Liver (tissue), 8 donors: ENCODE measurements at regions not wholly inside any gene's neighbourhood (a gene's known extent, or its start where the extent isn't known, plus 50 kb on each side); places are given as distances from the start of the nearest gene placed in this dataset.

ENCODE experiments used
- DNase-seq: peaks from one replicate; pipeline ENCODE4 v3.0.0-alpha.2; 2017; ENCODE audit warnings: low spot score
- H3K27ac ChIP-seq, 2 donors: one replicate each; pipeline ENCODE4 v1.7.0; 2013; ENCODE audit warnings: inconsistent platforms in 2 of 2, low read length in 2 of 2, control low read depth in 1 of 2, low read depth in 1 of 2, mild to moderate bottlenecking in 1 of 2
- H3K27me3 ChIP-seq, 4 donors: one replicate each; pipeline versions ENCODE4 v1.6.1 to v1.7.0; 2013; ENCODE audit warnings: low read length in 3 of 4, inconsistent platforms in 1 of 4, mild to moderate bottlenecking in 1 of 4, moderate library complexity in 1 of 4; ENCODE audit not compliant: control insufficient read depth in 4 of 4, insufficient read depth in 4 of 4
- H3K36me3 ChIP-seq, 4 donors: one replicate each; pipeline versions ENCODE4 v1.6.1 to v1.7.0; 2013; ENCODE audit warnings: low read length in 3 of 4, mild to moderate bottlenecking in 3 of 4, low read depth in 1 of 4, moderate library complexity in 1 of 4; ENCODE audit not compliant: control insufficient read depth in 4 of 4, insufficient read depth in 3 of 4
- H3K4me1 ChIP-seq, 4 donors: one replicate each; pipeline versions ENCODE4 v1.6.1 to v1.7.0; 2013; ENCODE audit warnings: low read length in 3 of 4, mild to moderate bottlenecking in 3 of 4, moderate library complexity in 1 of 4; ENCODE audit not compliant: control insufficient read depth in 4 of 4, insufficient read depth in 4 of 4
- H3K4me3 ChIP-seq, 3 donors: one replicate each; pipeline versions ENCODE4 v1.6.1 to v1.7.0; 2013; ENCODE audit warnings: low read length in 3 of 3, control low read depth in 1 of 3, low read depth in 1 of 3, mild to moderate bottlenecking in 1 of 3
- H3K9ac ChIP-seq, 2 donors: one replicate each; pipeline ENCODE4 v1.7.0; 2013; ENCODE audit warnings: low read length in 2 of 2, mild to moderate bottlenecking in 2 of 2, moderate library complexity in 2 of 2, control low read depth in 1 of 2, low read depth in 1 of 2
- H3K9me3 ChIP-seq, 4 donors: one replicate each; pipeline versions ENCODE4 v1.6.1 to v1.7.0; 2013; ENCODE audit warnings: low read length in 3 of 4; ENCODE audit not compliant: control insufficient read depth in 4 of 4
- EGR1 ChIP-seq, 2 donors: IDR thresholded peaks; 2 replicates each; pipeline ENCODE4 v1.6.1; 2016 to 2018; ENCODE audit warnings: antibody characterized with exemption in 2 of 2, low read depth in 2 of 2
- FOXA1 ChIP-seq: IDR thresholded peaks from 2 replicates; pipeline ENCODE4 v1.6.1; 2016; ENCODE audit warnings: antibody characterized with exemption
- FOXA2 ChIP-seq: IDR thresholded peaks from 2 replicates; pipeline ENCODE4 v1.6.1; 2016; ENCODE audit warnings: antibody characterized with exemption
- GABPA ChIP-seq, 2 donors: IDR thresholded peaks in 1 of 2; conservative IDR thresholded peaks in 1 of 2; 2 replicates each; pipeline ENCODE4 v1.6.1; 2016; ENCODE audit warnings: antibody characterized with exemption in 2 of 2, mild to moderate bottlenecking in 1 of 2, moderate library complexity in 1 of 2
- HNF4A ChIP-seq, 2 donors: conservative IDR thresholded peaks; 2 replicates each; pipeline ENCODE4 v1.6.1; 2016; ENCODE audit warnings: antibody characterized with exemption in 2 of 2, mild to moderate bottlenecking in 2 of 2
- HNF4G ChIP-seq: IDR thresholded peaks from 2 replicates; pipeline ENCODE4 v1.6.1; 2016; ENCODE audit warnings: antibody characterized with exemption
- JUND ChIP-seq, 2 donors: IDR thresholded peaks; 2 replicates each; pipeline ENCODE4 v1.6.1; 2016; ENCODE audit warnings: antibody characterized with exemption in 2 of 2
- NR2F2 ChIP-seq: IDR thresholded peaks from 2 replicates; pipeline ENCODE4 v1.6.1; 2016; ENCODE audit warnings: antibody characterized with exemption
- RAD21 ChIP-seq, 2 donors: IDR thresholded peaks; 2 replicates each; pipeline ENCODE4 v1.6.1; 2016; ENCODE audit warnings: antibody characterized with exemption in 2 of 2, mild to moderate bottlenecking in 2 of 2
- RXRA ChIP-seq, 2 donors: IDR thresholded peaks; 2 replicates each; pipeline ENCODE4 v1.6.1; 2017 to 2018; ENCODE audit warnings: antibody characterized with exemption in 2 of 2, mild to moderate bottlenecking in 1 of 2
- SP1 ChIP-seq: IDR thresholded peaks from 2 replicates; pipeline ENCODE4 v1.6.1; 2018; ENCODE audit warnings: antibody characterized with exemption, mild to moderate bottlenecking
- TAF1 ChIP-seq: conservative IDR thresholded peaks from 2 replicates; pipeline ENCODE4 v1.6.1; 2016; ENCODE audit warnings: antibody characterized with exemption, mild to moderate bottlenecking
- YY1 ChIP-seq: IDR thresholded peaks from 2 replicates; pipeline ENCODE4 v1.6.1; 2016; ENCODE audit warnings: antibody characterized with exemption, mild to moderate bottlenecking
- WGBS: extraction: QIAGEN DNeasy Blood & Tissue Kit; methylation state at CpG from one replicate; pipeline ENCODE4 v1.1.7; 2013; 5-methylcytosine and 5-hydroxymethylcytosine counted together
- TF ChIP-seq, protein P1 (sequence below): IDR thresholded peaks from 2 replicates; pipeline ENCODE4 v1.6.1; 2016; ENCODE audit warnings: antibody characterized with exemption, mild to moderate bottlenecking
- TF ChIP-seq, protein P2 (sequence below): fragments of 150-350 bp; IDR thresholded peaks from 2 replicates; pipeline ENCODE4 v1.5.1; 2017; ENCODE audit warnings: improper control_type of control experiment, low read depth, low read length; ENCODE audit not compliant: missing input control
- TF ChIP-seq, protein P3 (sequence below): IDR thresholded peaks from 2 replicates; pipeline ENCODE4 v1.6.1; 2016; ENCODE audit warnings: antibody characterized with exemption
- TF ChIP-seq, protein P4 (sequence below): IDR thresholded peaks from 2 replicates; pipeline ENCODE4 v1.6.1; 2016; ENCODE audit warnings: antibody characterized with exemption
- donor health status: healthy.
- donor health status: healthy.
- donor health status: healthy.
- donor health status: healthy.
- donor health status: healthy.

- no peak for TF ChIP-seq YY1
- no peak for TF ChIP-seq NR2F2
- no peak for TF ChIP-seq HNF4A (conservative IDR thresholded peaks at IDR 0.05)
- no peak for TF ChIP-seq HNF4G
- TF ChIP-seq, protein P1, sequence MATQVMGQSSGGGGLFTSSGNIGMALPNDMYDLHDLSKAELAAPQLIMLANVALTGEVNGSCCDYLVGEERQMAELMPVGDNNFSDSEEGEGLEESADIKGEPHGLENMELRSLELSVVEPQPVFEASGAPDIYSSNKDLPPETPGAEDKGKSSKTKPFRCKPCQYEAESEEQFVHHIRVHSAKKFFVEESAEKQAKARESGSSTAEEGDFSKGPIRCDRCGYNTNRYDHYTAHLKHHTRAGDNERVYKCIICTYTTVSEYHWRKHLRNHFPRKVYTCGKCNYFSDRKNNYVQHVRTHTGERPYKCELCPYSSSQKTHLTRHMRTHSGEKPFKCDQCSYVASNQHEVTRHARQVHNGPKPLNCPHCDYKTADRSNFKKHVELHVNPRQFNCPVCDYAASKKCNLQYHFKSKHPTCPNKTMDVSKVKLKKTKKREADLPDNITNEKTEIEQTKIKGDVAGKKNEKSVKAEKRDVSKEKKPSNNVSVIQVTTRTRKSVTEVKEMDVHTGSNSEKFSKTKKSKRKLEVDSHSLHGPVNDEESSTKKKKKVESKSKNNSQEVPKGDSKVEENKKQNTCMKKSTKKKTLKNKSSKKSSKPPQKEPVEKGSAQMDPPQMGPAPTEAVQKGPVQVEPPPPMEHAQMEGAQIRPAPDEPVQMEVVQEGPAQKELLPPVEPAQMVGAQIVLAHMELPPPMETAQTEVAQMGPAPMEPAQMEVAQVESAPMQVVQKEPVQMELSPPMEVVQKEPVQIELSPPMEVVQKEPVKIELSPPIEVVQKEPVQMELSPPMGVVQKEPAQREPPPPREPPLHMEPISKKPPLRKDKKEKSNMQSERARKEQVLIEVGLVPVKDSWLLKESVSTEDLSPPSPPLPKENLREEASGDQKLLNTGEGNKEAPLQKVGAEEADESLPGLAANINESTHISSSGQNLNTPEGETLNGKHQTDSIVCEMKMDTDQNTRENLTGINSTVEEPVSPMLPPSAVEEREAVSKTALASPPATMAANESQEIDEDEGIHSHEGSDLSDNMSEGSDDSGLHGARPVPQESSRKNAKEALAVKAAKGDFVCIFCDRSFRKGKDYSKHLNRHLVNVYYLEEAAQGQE: no peak
- TF ChIP-seq, protein P2, sequence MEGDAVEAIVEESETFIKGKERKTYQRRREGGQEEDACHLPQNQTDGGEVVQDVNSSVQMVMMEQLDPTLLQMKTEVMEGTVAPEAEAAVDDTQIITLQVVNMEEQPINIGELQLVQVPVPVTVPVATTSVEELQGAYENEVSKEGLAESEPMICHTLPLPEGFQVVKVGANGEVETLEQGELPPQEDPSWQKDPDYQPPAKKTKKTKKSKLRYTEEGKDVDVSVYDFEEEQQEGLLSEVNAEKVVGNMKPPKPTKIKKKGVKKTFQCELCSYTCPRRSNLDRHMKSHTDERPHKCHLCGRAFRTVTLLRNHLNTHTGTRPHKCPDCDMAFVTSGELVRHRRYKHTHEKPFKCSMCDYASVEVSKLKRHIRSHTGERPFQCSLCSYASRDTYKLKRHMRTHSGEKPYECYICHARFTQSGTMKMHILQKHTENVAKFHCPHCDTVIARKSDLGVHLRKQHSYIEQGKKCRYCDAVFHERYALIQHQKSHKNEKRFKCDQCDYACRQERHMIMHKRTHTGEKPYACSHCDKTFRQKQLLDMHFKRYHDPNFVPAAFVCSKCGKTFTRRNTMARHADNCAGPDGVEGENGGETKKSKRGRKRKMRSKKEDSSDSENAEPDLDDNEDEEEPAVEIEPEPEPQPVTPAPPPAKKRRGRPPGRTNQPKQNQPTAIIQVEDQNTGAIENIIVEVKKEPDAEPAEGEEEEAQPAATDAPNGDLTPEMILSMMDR: no peak
- TF ChIP-seq FOXA1: no peak
- no peak for TF ChIP-seq RXRA (IDR thresholded peaks at IDR 0.05)
- no peak for TF ChIP-seq FOXA2
- TF ChIP-seq, protein P3, sequence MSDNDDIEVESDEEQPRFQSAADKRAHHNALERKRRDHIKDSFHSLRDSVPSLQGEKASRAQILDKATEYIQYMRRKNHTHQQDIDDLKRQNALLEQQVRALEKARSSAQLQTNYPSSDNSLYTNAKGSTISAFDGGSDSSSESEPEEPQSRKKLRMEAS: no peak
- no peak for TF ChIP-seq TAF1
- TF ChIP-seq JUND (IDR thresholded peaks at IDR 0.05): no peak
- TF ChIP-seq, protein P4, sequence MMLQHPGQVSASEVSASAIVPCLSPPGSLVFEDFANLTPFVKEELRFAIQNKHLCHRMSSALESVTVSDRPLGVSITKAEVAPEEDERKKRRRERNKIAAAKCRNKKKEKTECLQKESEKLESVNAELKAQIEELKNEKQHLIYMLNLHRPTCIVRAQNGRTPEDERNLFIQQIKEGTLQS: no peak
- no peak for TF ChIP-seq RAD21 (IDR thresholded peaks at IDR 0.05)
- no peak for TF ChIP-seq SP1
- TF ChIP-seq EGR1 (IDR thresholded peaks at IDR 0.05; ENCODE audit: low read depth in 2 of 2): no peak
- TF ChIP-seq GABPA (IDR thresholded peaks at IDR 0.05 in 1 of 2, conservative IDR thresholded peaks at IDR 0.05 in 1 of 2): no peak
- Histone ChIP-seq H3K27ac (no peak overlapping the region), H3K9ac (no peak overlapping the region), H3K9me3 (peaks cover 0 to 1% (median 0%) of the 10 kb centered on the region in 4 donors), H3K4me1 (no peaks in the 10 kb centered on the region), H3K4me3 (no peak overlapping the region), H3K36me3 (no peaks in the 10 kb centered on the region), H3K27me3 (no peaks in the 10 kb centered on the region)
- no peak for DNase-seq
- WGBS: 95% methylated on average over 2 of the region's 2 CpGs
These were observed 297.7 kb downstream of the CDC5L start for GRCh38 chr6:44685213-44685612.

DNA sequence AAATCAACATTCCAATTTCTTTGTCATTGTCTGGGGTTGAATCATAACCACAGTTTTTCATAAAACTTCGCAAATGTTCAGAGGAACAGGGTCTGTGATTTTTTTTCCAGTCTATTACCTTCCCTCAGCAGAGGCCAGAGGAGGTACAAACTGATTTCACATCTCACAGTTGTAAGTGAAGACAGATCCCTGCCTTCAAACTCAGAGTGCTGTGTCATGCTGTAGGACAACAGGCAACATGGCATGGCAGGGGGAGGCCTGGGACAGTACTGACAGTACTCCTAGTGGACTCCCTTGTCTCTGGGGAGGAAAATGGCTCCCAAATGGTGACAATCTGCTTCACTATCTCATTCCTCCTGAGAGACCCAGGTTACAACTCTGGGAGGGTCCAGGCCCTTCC, 308.6 kb downstream of the CDC5L start:
- WGBS: 99% methylated on average over 1 of the region's 1 CpG
- H3K9ac ChIP-seq: no peak overlapping the region
- peaks cover 0 to 2% (median 0%) of the 10 kb centered on the region in 4 donors for H3K36me3 ChIP-seq
- H3K9me3 ChIP-seq: no peaks in the 10 kb centered on the region
- DNase-seq: peak; percentile 13
- H3K27me3 ChIP-seq: no peaks in the 10 kb centered on the region
- H3K27ac ChIP-seq: no peak overlapping the region
- no peak overlapping the region for H3K4me3 ChIP-seq
- TF ChIP-seq HNF4G: no peak
- no peak for TF ChIP-seq HNF4A (conservative IDR thresholded peaks at IDR 0.05)
- no peak for TF ChIP-seq YY1
- TF ChIP-seq, protein P2: no peak
- TF ChIP-seq NR2F2: no peak
- TF ChIP-seq, protein P1: no peak
- TF ChIP-seq JUND (IDR thresholded peaks at IDR 0.05): no peak
- no peak for TF ChIP-seq EGR1 (IDR thresholded peaks at IDR 0.05; ENCODE audit: low read depth in 2 of 2)
- TF ChIP-seq FOXA2: no peak
- TF ChIP-seq SP1: no peak
- no peak for TF ChIP-seq GABPA (IDR thresholded peaks at IDR 0.05 in 1 of 2, conservative IDR thresholded peaks at IDR 0.05 in 1 of 2)
- H3K4me1 ChIP-seq: no peaks in the 10 kb centered on the region
